ENCODE measurements at regions not wholly inside any gene's neighbourhood (a gene's known extent, or its start where the extent isn't known, plus 50 kb on each side); places are given as distances from the start of the nearest gene placed in this dataset.

DNA sequence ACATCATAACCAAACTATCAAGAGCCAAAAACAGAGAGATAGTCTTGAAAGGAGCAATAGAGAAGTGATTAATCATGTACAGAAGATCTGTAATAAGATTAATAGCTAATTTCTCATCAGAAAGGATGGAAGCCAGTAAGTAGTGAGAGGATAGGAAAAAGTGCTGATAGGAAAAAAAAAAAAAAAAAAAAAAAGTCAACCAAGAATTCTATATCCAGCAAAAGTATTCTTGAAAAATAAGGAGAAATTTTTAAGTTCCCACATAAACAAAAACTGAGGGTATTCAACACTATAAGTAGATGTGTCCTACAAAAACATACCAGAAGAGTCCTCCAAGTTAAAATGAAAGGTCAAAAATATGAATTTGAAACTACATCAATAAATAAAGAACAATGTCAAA, 218.7 kb upstream of the GPC6 start:
- Histone ChIP-seq H3K9me3 (ENCODE audit: control insufficient read depth, insufficient read depth, low read length) (no peaks in the 10 kb centered on the region), H3F3A (ENCODE audit: control insufficient read depth, insufficient read depth) (no peaks in the 10 kb centered on the region), H3K9me2 (replicated peaks; ENCODE audit: control insufficient read depth, low read length) (no peaks in the 10 kb centered on the region), H3K4me1 (ENCODE audit: control insufficient read depth, low read length) (no peaks in the 10 kb centered on the region), H3K4me3 (ENCODE audit: low read length) (no peak overlapping the region), H4K20me1 (ENCODE audit: control insufficient read depth, insufficient read depth, low read depth, low read length) (no peaks in the 10 kb centered on the region), H3K27ac (ENCODE audit: low read depth, low read length) (no peak overlapping the region), H3K27me3 (ENCODE audit: control insufficient read depth, low read length) (no peaks in the 10 kb centered on the region), H3K36me3 (ENCODE audit: control insufficient read depth, low read length) (no peaks in the 10 kb centered on the region), H3K4me2 (ENCODE audit: low read length) (no peak overlapping the region), H3K79me2 (ENCODE audit: control insufficient read depth, low read length) (no peaks in the 10 kb centered on the region)
- no peak for TF ChIP-seq EZH2phosphoT487 (IDR thresholded peaks at IDR 0.05; ENCODE audit: borderline replicate concordance, low read length)
- TF ChIP-seq, protein P1, sequence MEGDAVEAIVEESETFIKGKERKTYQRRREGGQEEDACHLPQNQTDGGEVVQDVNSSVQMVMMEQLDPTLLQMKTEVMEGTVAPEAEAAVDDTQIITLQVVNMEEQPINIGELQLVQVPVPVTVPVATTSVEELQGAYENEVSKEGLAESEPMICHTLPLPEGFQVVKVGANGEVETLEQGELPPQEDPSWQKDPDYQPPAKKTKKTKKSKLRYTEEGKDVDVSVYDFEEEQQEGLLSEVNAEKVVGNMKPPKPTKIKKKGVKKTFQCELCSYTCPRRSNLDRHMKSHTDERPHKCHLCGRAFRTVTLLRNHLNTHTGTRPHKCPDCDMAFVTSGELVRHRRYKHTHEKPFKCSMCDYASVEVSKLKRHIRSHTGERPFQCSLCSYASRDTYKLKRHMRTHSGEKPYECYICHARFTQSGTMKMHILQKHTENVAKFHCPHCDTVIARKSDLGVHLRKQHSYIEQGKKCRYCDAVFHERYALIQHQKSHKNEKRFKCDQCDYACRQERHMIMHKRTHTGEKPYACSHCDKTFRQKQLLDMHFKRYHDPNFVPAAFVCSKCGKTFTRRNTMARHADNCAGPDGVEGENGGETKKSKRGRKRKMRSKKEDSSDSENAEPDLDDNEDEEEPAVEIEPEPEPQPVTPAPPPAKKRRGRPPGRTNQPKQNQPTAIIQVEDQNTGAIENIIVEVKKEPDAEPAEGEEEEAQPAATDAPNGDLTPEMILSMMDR (IDR thresholded peaks at IDR 0.05; ENCODE audit: low read depth, low read length, poor library complexity, severe bottlenecking), result no peak

DNA sequence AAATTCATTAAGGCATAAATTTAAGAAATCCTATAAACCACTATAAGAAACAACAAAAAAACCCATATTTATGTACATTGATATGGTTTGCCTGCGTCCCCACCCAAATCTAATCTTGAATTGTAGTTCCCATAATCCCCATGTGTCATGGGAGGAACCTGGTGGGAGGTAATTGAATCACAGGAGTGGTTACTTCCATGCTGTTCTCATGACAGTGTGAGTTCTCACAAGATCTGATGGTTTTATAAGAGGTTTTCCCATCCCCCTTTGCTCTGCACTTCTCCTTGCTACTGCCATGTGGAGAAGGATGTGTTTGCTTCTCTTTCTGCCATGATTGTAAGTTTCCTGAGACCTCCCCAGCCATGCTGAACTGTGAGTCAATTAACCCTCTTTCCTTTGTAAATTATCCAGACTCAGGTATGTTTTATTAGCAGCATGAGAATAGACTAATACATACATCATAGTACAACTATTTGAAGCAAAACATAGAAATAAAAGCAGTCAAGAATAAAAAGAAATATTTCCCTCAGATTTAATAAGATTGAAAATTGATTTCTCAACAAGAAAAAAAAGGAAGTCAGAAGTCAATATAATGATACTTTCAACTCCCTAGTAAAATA, 209.0 kb upstream of the GPC6 start:
- Histone ChIP-seq H3K27ac (ENCODE audit: low read depth, low read length) (no peak overlapping the region), H3K27me3 (ENCODE audit: control insufficient read depth, low read length) (no peaks in the 10 kb centered on the region), H3K79me2 (ENCODE audit: control insufficient read depth, low read length) (no peaks in the 10 kb centered on the region), H3K36me3 (ENCODE audit: control insufficient read depth, low read length) (no peaks in the 10 kb centered on the region), H3K4me2 (ENCODE audit: low read length) (no peak overlapping the region), H4K20me1 (ENCODE audit: control insufficient read depth, insufficient read depth, low read depth, low read length) (no peaks in the 10 kb centered on the region), H3K9me3 (ENCODE audit: control insufficient read depth, insufficient read depth, low read length) (no peaks in the 10 kb centered on the region), H3K9me2 (replicated peaks; ENCODE audit: control insufficient read depth, low read length) (no peaks in the 10 kb centered on the region), H3K4me3 (ENCODE audit: low read length) (no peak overlapping the region), H3F3A (ENCODE audit: control insufficient read depth, insufficient read depth) (no peaks in the 10 kb centered on the region), H3K4me1 (ENCODE audit: control insufficient read depth, low read length) (no peaks in the 10 kb centered on the region)
- TF ChIP-seq, protein P1 (IDR thresholded peaks at IDR 0.05; ENCODE audit: low read depth, low read length, poor library complexity, severe bottlenecking), result no peak

DNA sequence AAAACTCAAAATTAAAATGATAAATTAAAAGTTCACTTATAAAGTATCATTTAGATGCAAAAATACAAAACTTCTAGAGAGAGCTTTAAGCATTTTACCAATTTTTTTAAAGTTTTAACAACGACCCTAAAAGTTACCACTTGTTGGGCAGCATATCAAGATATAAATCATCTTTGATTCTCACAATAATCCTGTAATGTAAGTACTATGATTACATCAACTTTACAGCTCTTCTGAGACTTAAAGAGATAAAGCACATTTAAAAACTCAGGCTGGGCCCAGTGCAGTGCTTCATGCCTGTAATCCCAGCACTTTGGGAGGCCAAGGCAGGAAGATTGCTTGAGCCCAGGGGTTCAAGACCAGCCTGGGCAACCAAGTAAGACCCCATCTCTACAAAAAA, 202.7 kb upstream of the GPC6 start:
- Histone ChIP-seq H3K9me3 (ENCODE audit: control insufficient read depth, insufficient read depth, low read length) (no peaks in the 10 kb centered on the region), H3K4me3 (ENCODE audit: low read length) (no peak overlapping the region), H3F3A (ENCODE audit: control insufficient read depth, insufficient read depth) (no peaks in the 10 kb centered on the region), H3K27me3 (ENCODE audit: control insufficient read depth, low read length) (no peaks in the 10 kb centered on the region), H3K27ac (ENCODE audit: low read depth, low read length) (no peak overlapping the region), H3K4me1 (ENCODE audit: control insufficient read depth, low read length) (no peaks in the 10 kb centered on the region), H4K20me1 (ENCODE audit: control insufficient read depth, insufficient read depth, low read depth, low read length) (no peaks in the 10 kb centered on the region), H3K9me2 (replicated peaks; ENCODE audit: control insufficient read depth, low read length) (no peaks in the 10 kb centered on the region; the same call in 1 of the 2 replicates), H3K79me2 (ENCODE audit: control insufficient read depth, low read length) (no peaks in the 10 kb centered on the region), H3K4me2 (ENCODE audit: low read length) (no peak overlapping the region), H3K36me3 (ENCODE audit: control insufficient read depth, low read length) (no peaks in the 10 kb centered on the region)
- TF ChIP-seq, protein P1 (IDR thresholded peaks at IDR 0.05; ENCODE audit: low read depth, low read length, poor library complexity, severe bottlenecking), result no peak
- TF ChIP-seq EZH2phosphoT487 (IDR thresholded peaks at IDR 0.05; ENCODE audit: borderline replicate concordance, low read length), result no peak
